ENCODE measurements at regions not wholly inside any gene's neighbourhood (a gene's known extent, or its start where the extent isn't known, plus 50 kb on each side); places are given as distances from the start of the nearest gene placed in this dataset.

DNA sequence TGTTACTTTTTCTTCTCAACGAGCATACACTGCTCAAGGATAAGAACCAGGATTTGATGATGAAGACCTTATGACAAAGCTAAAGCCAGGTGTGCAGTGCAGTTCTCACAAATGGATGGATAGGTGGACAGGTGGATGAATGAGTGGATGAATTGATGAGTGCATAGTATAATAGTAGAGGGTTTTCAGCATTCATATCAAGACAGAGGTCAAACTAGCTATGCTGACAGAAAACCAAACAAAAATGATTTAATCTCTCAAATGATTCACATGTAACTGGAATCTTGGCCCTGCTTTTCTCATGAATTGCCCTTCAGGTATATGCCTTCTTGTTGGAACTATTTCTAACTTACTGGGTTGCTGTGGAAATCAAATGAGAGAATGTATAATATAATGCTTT lies 240.9 kb downstream of the BCAT1 start:
- TF ChIP-seq, protein P1, sequence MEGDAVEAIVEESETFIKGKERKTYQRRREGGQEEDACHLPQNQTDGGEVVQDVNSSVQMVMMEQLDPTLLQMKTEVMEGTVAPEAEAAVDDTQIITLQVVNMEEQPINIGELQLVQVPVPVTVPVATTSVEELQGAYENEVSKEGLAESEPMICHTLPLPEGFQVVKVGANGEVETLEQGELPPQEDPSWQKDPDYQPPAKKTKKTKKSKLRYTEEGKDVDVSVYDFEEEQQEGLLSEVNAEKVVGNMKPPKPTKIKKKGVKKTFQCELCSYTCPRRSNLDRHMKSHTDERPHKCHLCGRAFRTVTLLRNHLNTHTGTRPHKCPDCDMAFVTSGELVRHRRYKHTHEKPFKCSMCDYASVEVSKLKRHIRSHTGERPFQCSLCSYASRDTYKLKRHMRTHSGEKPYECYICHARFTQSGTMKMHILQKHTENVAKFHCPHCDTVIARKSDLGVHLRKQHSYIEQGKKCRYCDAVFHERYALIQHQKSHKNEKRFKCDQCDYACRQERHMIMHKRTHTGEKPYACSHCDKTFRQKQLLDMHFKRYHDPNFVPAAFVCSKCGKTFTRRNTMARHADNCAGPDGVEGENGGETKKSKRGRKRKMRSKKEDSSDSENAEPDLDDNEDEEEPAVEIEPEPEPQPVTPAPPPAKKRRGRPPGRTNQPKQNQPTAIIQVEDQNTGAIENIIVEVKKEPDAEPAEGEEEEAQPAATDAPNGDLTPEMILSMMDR (IDR thresholded peaks at IDR 0.05; ENCODE audit: insufficient read depth, low read depth, low read length): no peak
- TF ChIP-seq EZH2 (IDR thresholded peaks at IDR 0.05; ENCODE audit: insufficient read depth, low read length): no peak
